ENCODE measurements at regions not wholly inside any gene's neighbourhood (a gene's known extent, or its start where the extent isn't known, plus 50 kb on each side); places are given as distances from the start of the nearest gene placed in this dataset.

DNA sequence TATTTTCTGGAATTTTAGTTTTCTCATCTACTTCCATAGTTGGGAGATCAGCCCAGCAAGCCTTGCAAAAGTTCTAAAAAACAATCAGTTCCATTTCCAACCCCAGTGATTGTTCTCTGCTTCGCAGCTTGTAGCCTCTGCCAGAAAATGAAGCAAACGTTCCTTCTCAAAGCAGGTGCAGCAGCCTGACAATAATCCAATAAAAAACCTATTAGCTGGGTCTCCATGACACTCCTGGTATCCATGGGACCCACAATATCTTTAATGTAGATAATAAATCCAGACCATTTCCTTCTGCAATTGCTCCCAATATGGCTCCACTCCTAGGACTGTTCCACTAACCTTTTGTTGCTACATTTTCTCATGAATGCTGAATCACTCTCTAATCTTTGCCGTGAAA, 140.8 kb upstream of the SETBP1 start:
- no peak for ATAC-seq

DNA sequence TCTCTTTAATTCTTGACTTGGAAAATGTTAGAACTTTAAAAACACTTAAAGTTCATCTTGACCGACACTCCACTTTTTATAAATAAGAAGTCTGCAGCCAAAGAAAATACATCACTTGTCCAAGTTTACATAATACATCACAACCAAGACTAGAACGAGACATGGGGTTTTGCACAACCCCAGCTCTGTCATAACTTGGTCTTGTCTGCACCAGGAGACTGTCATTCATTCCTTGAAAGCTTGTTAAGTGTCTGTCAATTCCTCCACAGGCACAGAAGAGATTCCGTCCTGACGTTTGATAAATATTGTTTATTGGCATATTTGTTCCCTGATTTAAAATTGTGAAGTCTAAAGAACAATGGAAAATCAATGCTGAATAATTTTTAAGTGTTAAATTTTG, 139.5 kb upstream of the SETBP1 start:
- ATAC-seq: no peak

More for the DNA sequence above, 140.8 kb upstream of the SETBP1 start:
- TF ChIP-seq ESRRG (CRISPR knock-in tag; IDR thresholded peaks at IDR 0.05) (no peak), SNAI2 (CRISPR knock-in tag; IDR thresholded peaks at IDR 0.05) (no peak), ZNF70 (CRISPR knock-in tag; IDR thresholded peaks at IDR 0.05) (no peak), GLIS3 (CRISPR knock-in tag; IDR thresholded peaks at IDR 0.05) (no peak), OSR1 (CRISPR knock-in tag; IDR thresholded peaks at IDR 0.05) (no peak), ZFP30 (CRISPR knock-in tag; IDR thresholded peaks at IDR 0.05) (no peak), CSDC2 (CRISPR knock-in tag; IDR thresholded peaks at IDR 0.05) (no peak), ZC3H10 (CRISPR knock-in tag; IDR thresholded peaks at IDR 0.05) (no peak), PPARA (CRISPR knock-in tag; IDR thresholded peaks at IDR 0.05; ENCODE audit: borderline replicate concordance) (no peak), ZFP3 (CRISPR knock-in tag; IDR thresholded peaks at IDR 0.05) (no peak)
- TF ChIP-seq, protein P1, sequence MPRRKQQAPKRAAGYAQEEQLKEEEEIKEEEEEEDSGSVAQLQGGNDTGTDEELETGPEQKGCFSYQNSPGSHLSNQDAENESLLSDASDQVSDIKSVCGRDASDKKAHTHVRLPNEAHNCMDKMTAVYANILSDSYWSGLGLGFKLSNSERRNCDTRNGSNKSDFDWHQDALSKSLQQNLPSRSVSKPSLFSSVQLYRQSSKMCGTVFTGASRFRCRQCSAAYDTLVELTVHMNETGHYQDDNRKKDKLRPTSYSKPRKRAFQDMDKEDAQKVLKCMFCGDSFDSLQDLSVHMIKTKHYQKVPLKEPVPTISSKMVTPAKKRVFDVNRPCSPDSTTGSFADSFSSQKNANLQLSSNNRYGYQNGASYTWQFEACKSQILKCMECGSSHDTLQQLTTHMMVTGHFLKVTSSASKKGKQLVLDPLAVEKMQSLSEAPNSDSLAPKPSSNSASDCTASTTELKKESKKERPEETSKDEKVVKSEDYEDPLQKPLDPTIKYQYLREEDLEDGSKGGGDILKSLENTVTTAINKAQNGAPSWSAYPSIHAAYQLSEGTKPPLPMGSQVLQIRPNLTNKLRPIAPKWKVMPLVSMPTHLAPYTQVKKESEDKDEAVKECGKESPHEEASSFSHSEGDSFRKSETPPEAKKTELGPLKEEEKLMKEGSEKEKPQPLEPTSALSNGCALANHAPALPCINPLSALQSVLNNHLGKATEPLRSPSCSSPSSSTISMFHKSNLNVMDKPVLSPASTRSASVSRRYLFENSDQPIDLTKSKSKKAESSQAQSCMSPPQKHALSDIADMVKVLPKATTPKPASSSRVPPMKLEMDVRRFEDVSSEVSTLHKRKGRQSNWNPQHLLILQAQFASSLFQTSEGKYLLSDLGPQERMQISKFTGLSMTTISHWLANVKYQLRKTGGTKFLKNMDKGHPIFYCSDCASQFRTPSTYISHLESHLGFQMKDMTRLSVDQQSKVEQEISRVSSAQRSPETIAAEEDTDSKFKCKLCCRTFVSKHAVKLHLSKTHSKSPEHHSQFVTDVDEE (CRISPR knock-in tag; IDR thresholded peaks at IDR 0.05): no peak

DNA sequence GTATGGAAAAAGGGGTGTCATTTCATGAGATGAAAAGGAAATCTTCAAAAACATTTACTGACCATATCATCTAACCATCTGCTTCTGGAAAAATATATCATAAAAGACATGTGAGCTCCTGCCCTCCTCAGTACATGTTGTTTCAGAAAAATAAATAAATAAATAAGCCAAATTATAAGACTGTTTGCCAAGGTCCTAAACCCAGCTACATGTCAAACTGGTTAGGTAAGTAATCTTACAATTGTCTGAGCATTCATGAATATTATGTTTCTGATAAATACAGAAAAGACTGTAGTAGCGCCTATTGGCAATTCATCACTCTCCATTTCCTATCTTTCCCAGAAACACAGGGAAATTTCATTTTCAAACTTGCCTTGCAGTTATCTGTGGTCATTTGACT, 138.9 kb upstream of the SETBP1 start:
- no peak for ATAC-seq

More for the DNA sequence above, 139.5 kb upstream of the SETBP1 start:
- TF ChIP-seq CSDC2 (CRISPR knock-in tag; IDR thresholded peaks at IDR 0.05) (no peak), ZNF565 (CRISPR knock-in tag; conservative IDR thresholded peaks at IDR 0.05; ENCODE audit: low read depth) (no peak), ZNF8 (CRISPR knock-in tag; IDR thresholded peaks at IDR 0.05) (no peak), TCF4 (CRISPR knock-in tag; IDR thresholded peaks at IDR 0.05; ENCODE audit: borderline replicate concordance) (no peak), TOX (CRISPR knock-in tag; IDR thresholded peaks at IDR 0.05; ENCODE audit: borderline replicate concordance) (no peak), ESRRG (CRISPR knock-in tag; IDR thresholded peaks at IDR 0.05) (no peak), PPARA (CRISPR knock-in tag; IDR thresholded peaks at IDR 0.05; ENCODE audit: borderline replicate concordance) (no peak), GLIS3 (CRISPR knock-in tag; IDR thresholded peaks at IDR 0.05) (no peak), OSR1 (CRISPR knock-in tag; IDR thresholded peaks at IDR 0.05) (no peak)
- TF ChIP-seq, protein P2, sequence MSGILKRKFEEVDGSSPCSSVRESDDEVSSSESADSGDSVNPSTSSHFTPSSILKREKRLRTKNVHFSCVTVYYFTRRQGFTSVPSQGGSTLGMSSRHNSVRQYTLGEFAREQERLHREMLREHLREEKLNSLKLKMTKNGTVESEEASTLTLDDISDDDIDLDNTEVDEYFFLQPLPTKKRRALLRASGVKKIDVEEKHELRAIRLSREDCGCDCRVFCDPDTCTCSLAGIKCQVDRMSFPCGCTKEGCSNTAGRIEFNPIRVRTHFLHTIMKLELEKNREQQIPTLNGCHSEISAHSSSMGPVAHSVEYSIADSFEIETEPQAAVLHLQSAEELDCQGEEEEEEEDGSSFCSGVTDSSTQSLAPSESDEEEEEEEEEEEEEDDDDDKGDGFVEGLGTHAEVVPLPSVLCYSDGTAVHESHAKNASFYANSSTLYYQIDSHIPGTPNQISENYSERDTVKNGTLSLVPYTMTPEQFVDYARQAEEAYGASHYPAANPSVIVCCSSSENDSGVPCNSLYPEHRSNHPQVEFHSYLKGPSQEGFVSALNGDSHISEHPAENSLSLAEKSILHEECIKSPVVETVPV (CRISPR knock-in tag; IDR thresholded peaks at IDR 0.05): no peak
- TF ChIP-seq, protein P1 (CRISPR knock-in tag; IDR thresholded peaks at IDR 0.05): no peak
- TF ChIP-seq, protein P3, sequence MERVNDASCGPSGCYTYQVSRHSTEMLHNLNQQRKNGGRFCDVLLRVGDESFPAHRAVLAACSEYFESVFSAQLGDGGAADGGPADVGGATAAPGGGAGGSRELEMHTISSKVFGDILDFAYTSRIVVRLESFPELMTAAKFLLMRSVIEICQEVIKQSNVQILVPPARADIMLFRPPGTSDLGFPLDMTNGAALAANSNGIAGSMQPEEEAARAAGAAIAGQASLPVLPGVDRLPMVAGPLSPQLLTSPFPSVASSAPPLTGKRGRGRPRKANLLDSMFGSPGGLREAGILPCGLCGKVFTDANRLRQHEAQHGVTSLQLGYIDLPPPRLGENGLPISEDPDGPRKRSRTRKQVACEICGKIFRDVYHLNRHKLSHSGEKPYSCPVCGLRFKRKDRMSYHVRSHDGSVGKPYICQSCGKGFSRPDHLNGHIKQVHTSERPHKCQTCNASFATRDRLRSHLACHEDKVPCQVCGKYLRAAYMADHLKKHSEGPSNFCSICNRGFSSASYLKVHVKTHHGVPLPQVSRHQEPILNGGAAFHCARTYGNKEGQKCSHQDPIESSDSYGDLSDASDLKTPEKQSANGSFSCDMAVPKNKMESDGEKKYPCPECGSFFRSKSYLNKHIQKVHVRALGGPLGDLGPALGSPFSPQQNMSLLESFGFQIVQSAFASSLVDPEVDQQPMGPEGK (CRISPR knock-in tag; IDR thresholded peaks at IDR 0.05; ENCODE audit: borderline replicate concordance): no peak

More for the DNA sequence above, 138.9 kb upstream of the SETBP1 start:
- TF ChIP-seq ZC3H10 (CRISPR knock-in tag; IDR thresholded peaks at IDR 0.05): no peak
- no peak for TF ChIP-seq ZFP3 (CRISPR knock-in tag; IDR thresholded peaks at IDR 0.05)
- no peak for TF ChIP-seq ZFP30 (CRISPR knock-in tag; IDR thresholded peaks at IDR 0.05)
- no peak for TF ChIP-seq CSDC2 (CRISPR knock-in tag; IDR thresholded peaks at IDR 0.05)
- TF ChIP-seq ISL1 (CRISPR knock-in tag; IDR thresholded peaks at IDR 0.05): no peak
- no peak for TF ChIP-seq ZNF8 (CRISPR knock-in tag; IDR thresholded peaks at IDR 0.05)
- no peak for TF ChIP-seq ESRRG (CRISPR knock-in tag; IDR thresholded peaks at IDR 0.05)
- TF ChIP-seq, protein P2 (CRISPR knock-in tag; IDR thresholded peaks at IDR 0.05): no peak
- TF ChIP-seq ZNF565 (CRISPR knock-in tag; conservative IDR thresholded peaks at IDR 0.05; ENCODE audit: low read depth): no peak

Data from SK-N-SH treated with all-trans-retinoic acid at 6 μM for 48 hours (cell line).